RWPE1 (cell line): ENCODE measurements at regions not wholly inside any gene's neighbourhood (a gene's known extent, or its start where the extent isn't known, plus 50 kb on each side); places are given as distances from the start of the nearest gene placed in this dataset.
A peak's percentile ranks its signal among the peaks of the same experiment; 100 is the strongest.

Experiments
- CTCF ChIA-PET: fragments of 350-600 bp; sonication (Branson Sonifier 250); formaldehyde crosslinking; extraction: SDS; loops from one replicate; lab custom pipeline; 2021; lab: Yijun Ruan, JAX
- POLR2A ChIA-PET: fragments of 400-600 bp; formaldehyde crosslinking; extraction: SDS; loops from one replicate; lab custom pipeline; 2020; ENCODE audit warnings: antibody characterized with exemption; ENCODE audit not compliant: low non-redundant PET; lab: Yijun Ruan, JAX
- DNase-seq: peaks from one replicate; pipeline ENCODE4 v3.0.0; 2012; ENCODE audit warnings: low spot score
- H3K27ac ChIP-seq: fragments of 450-650 bp; 2 replicates; pipeline ENCODE4 v1.5.1; 2017
- CTCF ChIP-seq: fragments of 450-650 bp; conservative IDR thresholded peaks from 2 replicates; pipeline ENCODE4 v1.5.1; 2017; ENCODE audit warnings: low read depth, mild to moderate bottlenecking

- peak overlapping the region; percentile 32; the same call in 1 of the 2 replicates for H3K27ac ChIP-seq
- CTCF ChIA-PET = interaction anchor here (0.8 kb wide), 1 partner anchor 370 kb away, joined by 3 read pairs; no protein-coding TSS in a partner anchor
Observed at GRCh38 chr4:3715855-3716630, 50.1 kb upstream of the ADRA2C start.

GRCh38 chr4:3715061-3715854, 50.9 kb upstream of the ADRA2C start:
- CTCF ChIA-PET = interaction anchor here (0.6 to 0.8 kb wide), 2 partner anchors 369 to 655 kb away, joined by 3 to 4 read pairs; no protein-coding TSS in a partner anchor
- no peak for TF ChIP-seq CTCF
- no peak for DNase-seq
- POLR2A ChIA-PET = no interaction called here
- H3K27ac ChIP-seq = peak overlapping the region; percentile 32; the same call in 1 of the 2 replicates

More at GRCh38 chr4:3715855-3716630, 50.1 kb upstream of the ADRA2C start:
- POLR2A ChIA-PET = no interaction called here
- DNase-seq = no peak
- no peak for TF ChIP-seq CTCF

DNA sequence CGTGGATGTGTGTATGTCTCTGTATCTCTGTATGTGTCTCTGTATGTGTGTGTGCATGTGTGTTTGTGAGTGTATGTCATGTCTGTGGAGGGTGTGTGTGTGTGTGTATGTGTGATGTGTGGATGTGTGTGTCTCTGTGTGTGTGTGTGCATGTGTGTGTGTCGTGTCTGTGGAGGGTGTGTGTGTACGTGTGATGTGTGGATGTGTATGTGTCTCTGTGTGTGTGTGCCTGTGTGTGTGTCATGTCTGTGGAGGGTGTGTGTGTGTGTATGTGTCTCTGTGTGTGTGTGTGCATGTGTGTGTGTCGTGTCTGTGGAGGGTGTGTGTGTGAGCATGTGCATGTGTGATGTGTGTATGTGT, 51.6 kb upstream of the ADRA2C start:
- ChIA-PET POLR2A (no interaction called here), CTCF (interaction anchor here (0.6 kb wide), 1 partner anchor 655 kb away, joined by 4 read pairs; no protein-coding TSS in a partner anchor)
- DNase-seq = no peak
- H3K27ac ChIP-seq = no peak overlapping the region
- TF ChIP-seq CTCF = no peak

DNA sequence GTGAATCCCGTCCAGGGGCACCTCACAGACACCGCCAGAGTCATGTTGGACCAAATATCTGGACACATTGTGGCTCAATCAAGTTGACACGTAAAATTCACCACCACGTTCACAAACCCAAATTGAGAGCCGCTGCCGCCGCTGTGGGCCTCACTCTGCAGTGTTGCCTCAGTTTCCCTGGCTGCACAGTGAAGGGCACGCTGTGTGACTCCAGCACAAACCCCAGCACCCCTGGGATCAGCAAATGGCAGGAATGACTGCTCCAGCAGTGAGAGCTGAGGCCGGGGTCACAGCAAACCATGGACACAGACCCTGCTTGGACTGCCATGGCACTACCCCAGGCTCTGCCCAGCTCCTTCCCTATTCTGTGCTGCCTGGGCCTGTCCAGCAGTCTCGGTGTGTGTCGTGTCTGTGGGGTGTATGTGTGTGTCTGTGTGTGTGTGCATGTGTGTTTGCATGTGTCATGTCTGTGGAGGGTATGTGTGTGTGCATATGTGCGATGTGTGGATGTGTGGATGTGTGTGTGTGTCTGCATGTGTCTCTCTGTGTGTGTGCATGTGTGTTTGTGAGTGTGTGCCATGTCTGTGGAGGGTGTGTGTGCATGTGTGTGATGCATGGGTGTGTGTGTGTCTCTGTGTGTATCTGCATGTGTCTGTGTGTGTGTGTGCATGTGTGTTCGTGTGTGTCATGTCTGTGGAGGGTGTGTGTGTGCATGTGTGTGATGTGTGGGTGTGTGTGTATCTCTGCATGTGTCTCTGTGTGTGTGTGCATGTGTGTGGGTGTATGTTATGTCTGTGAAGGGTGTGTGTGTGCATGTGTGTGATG, 52.2 kb upstream of the ADRA2C start:
- ChIA-PET POLR2A (no interaction called here), CTCF (no interaction called here)
- no peak for DNase-seq
- no peak overlapping the region for H3K27ac ChIP-seq
- TF ChIP-seq CTCF = no peak

- ChIA-PET CTCF (no interaction called here), POLR2A (no interaction called here)
- no peak for TF ChIP-seq CTCF
- no peak for DNase-seq
- H3K27ac ChIP-seq = no peak overlapping the region
Observed at GRCh38 chr4:3713346-3713745, 52.8 kb upstream of the ADRA2C start.

DNA sequence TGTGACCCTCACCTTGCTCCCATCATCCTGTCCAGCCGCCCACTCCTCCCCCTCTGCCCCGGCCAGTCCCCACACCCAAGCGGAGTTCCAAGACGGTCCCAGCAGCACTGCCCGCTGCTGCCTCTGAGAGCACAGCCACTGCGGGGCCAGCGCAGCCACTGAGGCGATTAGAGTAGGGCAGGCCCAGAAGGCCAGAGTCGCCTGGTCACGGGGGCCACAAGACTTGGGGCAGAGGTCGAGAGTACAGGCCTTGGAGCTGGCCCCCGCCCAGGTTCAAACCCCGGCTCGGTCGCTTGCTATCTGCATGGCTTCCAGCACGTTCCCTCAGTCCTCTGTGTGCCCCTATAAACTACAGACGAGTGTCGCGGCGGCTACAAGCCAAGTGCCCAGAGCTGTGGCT, 53.2 kb upstream of the ADRA2C start:
- POLR2A ChIA-PET = no interaction called here
- CTCF ChIA-PET = no interaction called here
- no peak for DNase-seq
- no peak overlapping the region for H3K27ac ChIP-seq
- TF ChIP-seq CTCF = no peak
